Naive thymus-derived CD4-positive, alpha-beta T cell (primary cell): ENCODE measurements at regions not wholly inside any gene's neighbourhood (a gene's known extent, or its start where the extent isn't known, plus 50 kb on each side); places are given as distances from the start of the nearest gene placed in this dataset.

Source experiments
- ATAC-seq: fragments of 150-1000 bp; cut with Tn5 transposase; 2 replicates; pipeline ENCODE4 v1.10.0; 2021; ENCODE audit warnings: mild to moderate bottlenecking, moderate library complexity
- CTCF ChIA-PET: fragments of 350-600 bp; sonication (Branson Sonifier 250); formaldehyde crosslinking; loops from one replicate; lab custom pipeline; 2021; ENCODE audit warnings: antibody characterized with exemption; lab: Charles Lee
- POLR2A ChIA-PET: fragments of 350-600 bp; sonication (Branson Sonifier 250); formaldehyde crosslinking; loops from one replicate; lab custom pipeline; 2021; ENCODE audit warnings: antibody characterized with exemption, inconsistent platforms; lab: Charles Lee
- DNase-seq, 9 donors: peaks; one replicate each; pipeline versions ENCODE4 v3.0.0 to v3.0.0-alpha.2; 2020 to 2022; ENCODE audit warnings: mixed read lengths in 1 of 9
- H3K27ac ChIP-seq: one replicate; pipeline ENCODE4 v1.7.0; 2013; ENCODE audit warnings: mild to moderate bottlenecking, low read depth, low read length, moderate library complexity
- H3K27me3 ChIP-seq, 2 donors: one replicate each; pipeline ENCODE4 v1.7.0; 2013; ENCODE audit warnings: low read length in 2 of 2, mild to moderate bottlenecking in 2 of 2, moderate library complexity in 2 of 2; ENCODE audit not compliant: control insufficient read depth in 2 of 2, insufficient read depth in 2 of 2
- H3K36me3 ChIP-seq, 3 experiments: 1 replicate in 2 of 3; 2 replicates in 1 of 3; pipeline ENCODE4 v1.7.0; 2013; ENCODE audit warnings: low read length in 3 of 3, mild to moderate bottlenecking in 3 of 3, moderate library complexity in 1 of 3; ENCODE audit not compliant: insufficient read depth in 3 of 3, control insufficient read depth in 2 of 3
- H3K4me1 ChIP-seq, 2 donors: one replicate each; pipeline ENCODE4 v1.7.0; 2013; ENCODE audit warnings: low read length in 2 of 2, mild to moderate bottlenecking in 2 of 2, moderate library complexity in 1 of 2; ENCODE audit not compliant: control insufficient read depth in 2 of 2, insufficient read depth in 2 of 2
- H3K4me3 ChIP-seq: 2 replicates; pipeline ENCODE4 v1.7.0; 2013; ENCODE audit warnings: mild to moderate bottlenecking, low read length
- H3K9me3 ChIP-seq, 3 experiments: 1 replicate in 2 of 3; 2 replicates in 1 of 3; pipeline ENCODE4 v1.7.0; 2013; ENCODE audit warnings: low read length in 3 of 3; ENCODE audit not compliant: control insufficient read depth in 2 of 3
- H3K27ac Mint-ChIP-seq, 9 donors: one replicate each; pipeline ENCODE4 v1.8.0; 2020 to 2022; ENCODE audit warnings: mixed read lengths in 9 of 9, mild to moderate bottlenecking in 8 of 9, moderate library complexity in 5 of 9, inconsistent platforms in 2 of 9
- H3K27me3 Mint-ChIP-seq, 5 donors: one replicate each; pipeline ENCODE4 v1.8.0; 2021 to 2022; ENCODE audit warnings: mixed read lengths in 5 of 5, mild to moderate bottlenecking in 1 of 5
- H3K36me3 Mint-ChIP-seq, 5 donors: one replicate each; pipeline ENCODE4 v1.8.0; 2020 to 2022; ENCODE audit warnings: mixed read lengths in 5 of 5, mild to moderate bottlenecking in 3 of 5, inconsistent platforms in 1 of 5
- H3K4me1 Mint-ChIP-seq, 7 donors: one replicate each; pipeline ENCODE4 v1.8.0; 2020 to 2022; ENCODE audit warnings: mixed read lengths in 7 of 7, mild to moderate bottlenecking in 3 of 7, inconsistent platforms in 1 of 7
- H3K4me3 Mint-ChIP-seq, 10 donors: one replicate each; pipeline ENCODE4 v1.8.0; 2020 to 2022; ENCODE audit warnings: mild to moderate bottlenecking in 10 of 10, mixed read lengths in 10 of 10, moderate library complexity in 6 of 10, inconsistent platforms in 2 of 10
- H3K9me3 Mint-ChIP-seq, 11 donors: one replicate each; pipeline ENCODE4 v1.8.0; 2020 to 2022; ENCODE audit warnings: mixed read lengths in 11 of 11, mild to moderate bottlenecking in 4 of 11, inconsistent platforms in 1 of 11, moderate library complexity in 1 of 11
- intact Hi-C, 2 donors: fragments of 100-400 bp; cut with micrococcal nuclease; formaldehyde crosslinking; loops; one replicate each; pipeline ENCODE4 v1.15.1; 2023

DNA sequence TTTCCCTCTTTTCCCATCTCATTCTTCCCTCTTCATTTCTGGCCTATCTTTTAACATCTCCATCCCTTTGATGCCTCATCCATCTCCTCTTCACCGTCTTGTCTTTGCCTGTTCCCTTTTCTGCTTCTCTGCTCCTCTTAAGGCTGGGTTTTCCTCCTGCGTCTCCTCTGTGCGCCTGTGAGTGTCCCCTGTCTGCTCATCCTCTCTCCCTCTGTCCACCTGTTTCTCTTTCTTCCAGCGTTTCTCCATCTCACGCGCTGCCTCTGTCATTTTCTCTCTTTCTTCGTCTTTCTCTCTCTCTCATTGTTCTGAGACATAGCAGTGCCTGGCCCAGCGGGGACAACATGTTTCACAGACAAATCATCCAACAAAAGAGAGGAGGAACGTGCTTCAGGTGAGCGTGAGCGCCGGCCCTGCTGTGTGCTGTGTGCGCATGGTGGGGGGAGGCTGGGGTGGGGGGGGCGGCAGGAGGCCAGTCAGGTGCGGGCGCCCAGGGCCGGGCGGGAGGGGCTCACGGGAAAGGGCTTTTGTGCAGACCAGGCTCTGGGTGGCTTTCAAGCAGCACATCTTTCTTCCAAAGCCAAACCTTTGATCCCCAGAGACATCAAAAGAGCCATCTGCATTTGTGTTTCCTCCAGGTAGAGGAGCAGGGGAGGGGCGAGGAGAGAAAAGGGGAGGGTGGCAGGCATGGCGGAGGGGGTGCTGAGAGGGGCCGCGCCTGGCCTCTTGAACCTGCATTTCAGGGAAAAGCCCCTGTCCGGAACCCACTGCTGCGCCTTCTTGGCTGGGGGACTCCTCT is 121.3 kb downstream of the VEGFA start:
- no peak overlapping the region for H3K4me3 ChIP-seq
- Mint-ChIP-seq H3K27me3 (peaks cover 16 to 26% (median 18%) of the 10 kb centered on the region in 5 donors), H3K4me3 (peak overlapping the region in 3 of 10 donors; percentile 1 to 24 (median 13)), H3K27ac (peak overlapping the region in 1 of 9 donors; percentile 8), H3K36me3 (no peaks in the 10 kb centered on the region), H3K9me3 (no peaks in the 10 kb centered on the region), H3K4me1 (peaks cover 3 to 17% (median 8%) of the 10 kb centered on the region in 7 donors)
- H3K9me3 ChIP-seq, result no peaks in the 10 kb centered on the region
- intact Hi-C loops, result no loop called here
- H3K4me1 ChIP-seq, result no peaks in the 10 kb centered on the region
- no peaks in the 10 kb centered on the region for H3K36me3 ChIP-seq
- ChIA-PET POLR2A (no interaction called here), CTCF (no interaction called here)
- no peaks in the 10 kb centered on the region for H3K27me3 ChIP-seq
- DNase-seq (no peak), ATAC-seq (no peak)
- no peak overlapping the region for H3K27ac ChIP-seq

DNA sequence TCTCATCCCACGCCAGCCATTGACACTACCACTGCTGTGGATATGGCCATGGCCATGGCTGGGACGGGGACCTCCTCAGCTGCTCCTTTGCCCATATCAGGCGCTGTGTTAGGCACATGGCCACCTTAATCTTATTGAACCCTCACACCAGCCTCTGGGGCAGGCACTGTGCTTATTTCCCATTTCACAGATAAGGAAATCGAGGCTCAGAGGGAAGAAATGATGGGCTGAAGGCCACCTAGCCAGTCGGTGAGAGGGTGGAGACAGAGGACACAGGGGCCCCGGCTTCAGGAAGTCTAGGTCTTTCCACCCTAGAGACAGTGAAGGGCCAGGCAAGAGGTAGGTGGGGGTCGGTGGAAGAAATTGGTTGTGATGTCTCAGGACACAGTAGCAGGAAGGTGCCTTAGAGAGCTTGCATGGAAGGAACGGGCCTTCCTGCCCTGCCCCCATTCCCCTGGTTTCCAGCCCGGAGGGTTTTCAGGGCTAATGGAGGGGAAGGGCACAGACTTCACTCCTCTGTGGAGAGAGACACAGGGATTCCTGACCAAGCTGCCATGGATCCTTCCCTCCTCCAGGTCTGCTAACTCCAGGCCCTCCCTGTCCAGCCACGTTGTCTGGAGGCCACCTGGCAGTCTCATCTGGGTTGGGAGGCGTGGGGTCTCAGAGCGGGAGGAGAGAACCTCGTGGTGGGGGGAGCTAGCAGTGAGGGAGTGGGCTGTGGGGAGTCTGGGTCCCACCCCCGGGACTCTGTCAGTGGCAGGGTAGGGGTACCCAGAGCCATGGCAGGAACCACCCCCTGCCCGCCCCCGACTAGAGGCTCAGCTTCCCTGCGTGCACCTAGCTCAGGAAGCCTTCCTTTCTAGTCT is 120.4 kb downstream of the VEGFA start:
- H3K9me3 ChIP-seq, result no peaks in the 10 kb centered on the region
- no peak for ATAC-seq
- Mint-ChIP-seq H3K27ac (no peak overlapping the region), H3K4me3 (peak overlapping the region in 3 of 10 donors; percentile 1 to 24 (median 13)), H3K9me3 (no peaks in the 10 kb centered on the region), H3K27me3 (peaks cover 16 to 26% (median 18%) of the 10 kb centered on the region in 5 donors), H3K36me3 (no peaks in the 10 kb centered on the region), H3K4me1 (peaks cover 3 to 17% (median 8%) of the 10 kb centered on the region in 7 donors)
- no peaks in the 10 kb centered on the region for H3K27me3 ChIP-seq
- ChIA-PET CTCF (no interaction called here), POLR2A (no interaction called here)
- no peaks in the 10 kb centered on the region for H3K4me1 ChIP-seq
- intact Hi-C loops, result no loop called here
- no peaks in the 10 kb centered on the region for H3K36me3 ChIP-seq
- no peak overlapping the region for H3K27ac ChIP-seq
- H3K4me3 ChIP-seq, result no peak overlapping the region
- DNase-seq, result no peak

- Mint-ChIP-seq H3K27ac (no peak overlapping the region), H3K4me3 (no peak overlapping the region), H3K9me3 (no peaks in the 10 kb centered on the region), H3K27me3 (peaks cover 16 to 26% (median 18%) of the 10 kb centered on the region in 5 donors), H3K36me3 (no peaks in the 10 kb centered on the region), H3K4me1 (peaks cover 3 to 17% (median 8%) of the 10 kb centered on the region in 7 donors)
- ChIA-PET CTCF (no interaction called here), POLR2A (no interaction called here)
- ATAC-seq (no peak), DNase-seq (no peak)
- H3K27ac ChIP-seq, result no peak overlapping the region
- H3K36me3 ChIP-seq, result no peaks in the 10 kb centered on the region
- intact Hi-C loops, result no loop called here
- no peaks in the 10 kb centered on the region for H3K4me1 ChIP-seq
- no peak overlapping the region for H3K4me3 ChIP-seq
- no peaks in the 10 kb centered on the region for H3K27me3 ChIP-seq
- no peaks in the 10 kb centered on the region for H3K9me3 ChIP-seq
These were observed 118.1 kb downstream of the VEGFA start for GRCh38 chr6:43887906-43888683.

- CTCF ChIA-PET, result no interaction called here
- H3K27ac Mint-ChIP-seq, result no peak overlapping the region
- peaks cover 0 to 2% (median 0%) of the 10 kb centered on the region in 11 donors for H3K9me3 Mint-ChIP-seq
- peaks cover 3 to 17% (median 8%) of the 10 kb centered on the region in 7 donors for H3K4me1 Mint-ChIP-seq
- ATAC-seq (no peak), DNase-seq (no peak)
- H3K36me3 Mint-ChIP-seq, result no peaks in the 10 kb centered on the region
- Histone ChIP-seq H3K9me3 (no peaks in the 10 kb centered on the region), H3K27ac (no peak overlapping the region), H3K4me1 (no peaks in the 10 kb centered on the region), H3K36me3 (no peaks in the 10 kb centered on the region), H3K27me3 (no peaks in the 10 kb centered on the region), H3K4me3 (no peak overlapping the region)
- peaks cover 15 to 26% (median 17%) of the 10 kb centered on the region in 5 donors for H3K27me3 Mint-ChIP-seq
- no peak overlapping the region for H3K4me3 Mint-ChIP-seq
- intact Hi-C loops, result no loop called here
- POLR2A ChIA-PET, result no interaction called here
These were observed 117.4 kb downstream of the VEGFA start for GRCh38 chr6:43887340-43887858.

- ATAC-seq (no peak), DNase-seq (no peak)
- peaks cover 3 to 14% (median 7%) of the 10 kb centered on the region in 7 donors for H3K4me1 Mint-ChIP-seq
- H3K4me3 ChIP-seq, result no peak overlapping the region
- peaks cover 0 to 2% (median 0%) of the 10 kb centered on the region in 11 donors for H3K9me3 Mint-ChIP-seq
- H3K4me3 Mint-ChIP-seq, result no peak overlapping the region
- no peaks in the 10 kb centered on the region for H3K9me3 ChIP-seq
- intact Hi-C loops, result no loop called here
- H3K27ac Mint-ChIP-seq, result no peak overlapping the region
- H3K27ac ChIP-seq, result no peak overlapping the region
- no peaks in the 10 kb centered on the region for H3K36me3 ChIP-seq
- ChIA-PET POLR2A (no interaction called here), CTCF (no interaction called here)
- H3K27me3 Mint-ChIP-seq, result peaks cover 13 to 26% (median 17%) of the 10 kb centered on the region in 5 donors
- no peaks in the 10 kb centered on the region for H3K36me3 Mint-ChIP-seq
- no peaks in the 10 kb centered on the region for H3K4me1 ChIP-seq
- no peaks in the 10 kb centered on the region for H3K27me3 ChIP-seq
These were observed 116.8 kb downstream of the VEGFA start for GRCh38 chr6:43886717-43887339.

- ATAC-seq, result no peak
These were observed 116.1 kb downstream of the VEGFA start for GRCh38 chr6:43886067-43886461.

More at GRCh38 chr6:43886067-43886461, 116.1 kb downstream of the VEGFA start:
- Mint-ChIP-seq H3K36me3 (no peaks in the 10 kb centered on the region), H3K27me3 (peaks cover 10 to 23% (median 14%) of the 10 kb centered on the region in 5 donors), H3K27ac (no peak overlapping the region), H3K4me3 (no peak overlapping the region), H3K9me3 (peaks cover 0 to 2% (median 0%) of the 10 kb centered on the region in 11 donors), H3K4me1 (peaks cover 1 to 9% (median 4%) of the 10 kb centered on the region in 7 donors)
- intact Hi-C loops, result no loop called here
- DNase-seq, result no peak
- Histone ChIP-seq H3K36me3 (no peaks in the 10 kb centered on the region), H3K4me3 (no peak overlapping the region), H3K4me1 (no peaks in the 10 kb centered on the region), H3K27ac (no peak overlapping the region), H3K27me3 (no peaks in the 10 kb centered on the region), H3K9me3 (no peaks in the 10 kb centered on the region)
- POLR2A ChIA-PET, result no interaction called here
- CTCF ChIA-PET, result no interaction called here
